ENCODE measurements at regions not wholly inside any gene's neighbourhood (a gene's known extent, or its start where the extent isn't known, plus 50 kb on each side); places are given as distances from the start of the nearest gene placed in this dataset.

DNA sequence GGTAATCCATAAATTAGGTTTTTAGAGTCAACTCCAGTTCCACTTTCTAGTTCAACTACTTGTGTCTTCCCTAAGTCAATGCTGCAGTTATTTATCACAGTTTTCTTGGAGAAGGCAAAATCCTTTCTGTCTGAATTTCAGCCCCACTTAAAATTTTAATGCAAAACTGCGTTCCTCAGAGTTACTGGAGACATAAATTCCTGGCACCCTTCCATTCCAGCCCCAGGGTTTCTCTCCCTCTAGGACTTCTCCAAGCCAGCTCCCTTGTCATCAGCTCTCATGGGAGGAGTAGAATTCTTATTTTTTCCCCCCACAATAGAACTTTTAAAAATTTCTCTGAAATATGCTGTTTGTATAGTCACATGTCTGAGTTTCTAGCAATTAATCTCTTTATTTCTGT lies 50.6 kb upstream of the PHOX2B start (continued):
- TF ChIP-seq ZFP30 (CRISPR knock-in tag; IDR thresholded peaks at IDR 0.05) = no peak
- TF ChIP-seq ZNF8 (CRISPR knock-in tag; IDR thresholded peaks at IDR 0.05) = no peak
- TF ChIP-seq, protein P1, sequence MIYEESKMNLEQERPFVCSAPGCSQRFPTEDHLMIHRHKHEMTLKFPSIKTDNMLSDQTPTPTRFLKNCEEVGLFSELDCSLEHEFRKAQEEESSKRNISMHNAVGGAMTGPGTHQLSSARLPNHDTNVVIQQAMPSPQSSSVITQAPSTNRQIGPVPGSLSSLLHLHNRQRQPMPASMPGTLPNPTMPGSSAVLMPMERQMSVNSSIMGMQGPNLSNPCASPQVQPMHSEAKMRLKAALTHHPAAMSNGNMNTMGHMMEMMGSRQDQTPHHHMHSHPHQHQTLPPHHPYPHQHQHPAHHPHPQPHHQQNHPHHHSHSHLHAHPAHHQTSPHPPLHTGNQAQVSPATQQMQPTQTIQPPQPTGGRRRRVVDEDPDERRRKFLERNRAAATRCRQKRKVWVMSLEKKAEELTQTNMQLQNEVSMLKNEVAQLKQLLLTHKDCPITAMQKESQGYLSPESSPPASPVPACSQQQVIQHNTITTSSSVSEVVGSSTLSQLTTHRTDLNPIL (CRISPR knock-in tag; IDR thresholded peaks at IDR 0.05; ENCODE audit: low read depth) = no peak
- TF ChIP-seq, protein P2, sequence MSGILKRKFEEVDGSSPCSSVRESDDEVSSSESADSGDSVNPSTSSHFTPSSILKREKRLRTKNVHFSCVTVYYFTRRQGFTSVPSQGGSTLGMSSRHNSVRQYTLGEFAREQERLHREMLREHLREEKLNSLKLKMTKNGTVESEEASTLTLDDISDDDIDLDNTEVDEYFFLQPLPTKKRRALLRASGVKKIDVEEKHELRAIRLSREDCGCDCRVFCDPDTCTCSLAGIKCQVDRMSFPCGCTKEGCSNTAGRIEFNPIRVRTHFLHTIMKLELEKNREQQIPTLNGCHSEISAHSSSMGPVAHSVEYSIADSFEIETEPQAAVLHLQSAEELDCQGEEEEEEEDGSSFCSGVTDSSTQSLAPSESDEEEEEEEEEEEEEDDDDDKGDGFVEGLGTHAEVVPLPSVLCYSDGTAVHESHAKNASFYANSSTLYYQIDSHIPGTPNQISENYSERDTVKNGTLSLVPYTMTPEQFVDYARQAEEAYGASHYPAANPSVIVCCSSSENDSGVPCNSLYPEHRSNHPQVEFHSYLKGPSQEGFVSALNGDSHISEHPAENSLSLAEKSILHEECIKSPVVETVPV (CRISPR knock-in tag; IDR thresholded peaks at IDR 0.05) = no peak
- no peak for TF ChIP-seq BACH2 (CRISPR knock-in tag; IDR thresholded peaks at IDR 0.05; ENCODE audit: borderline replicate concordance)

Measured in SK-N-SH treated with all-trans-retinoic acid at 6 μM for 48 hours (cell line).